Coronary artery (tissue), 2 donors: ENCODE measurements at regions not wholly inside any gene's neighbourhood (a gene's known extent, or its start where the extent isn't known, plus 50 kb on each side); places are given as distances from the start of the nearest gene placed in this dataset.
"Not testable (repeated sequence)": the region's sequence is repeated elsewhere in the genome, so short reads cannot be mapped to it uniquely, and the experiment has no call there.

ENCODE experiments used
- DNase-seq: peaks from one replicate; pipeline ENCODE4 v3.0.0-alpha.2; 2017; ENCODE audit warnings: low spot score
- H3K27ac ChIP-seq, 2 donors: fragments of 200-600 bp; sonication (generic); one replicate each; pipeline ENCODE4 v1.5.1; 2016 to 2019
- H3K4me3 ChIP-seq: fragments of 200-600 bp; sonication (generic); 2 replicates; pipeline ENCODE4 v1.5.1; 2016; ENCODE audit warnings: mild to moderate bottlenecking, moderate library complexity
- TF ChIP-seq, protein P1 (sequence below): fragments of 200-600 bp; sonication (generic); IDR thresholded peaks from one replicate; pipeline ENCODE4 v1.5.1; 2019; ENCODE audit warnings: antibody characterized with exemption

DNA sequence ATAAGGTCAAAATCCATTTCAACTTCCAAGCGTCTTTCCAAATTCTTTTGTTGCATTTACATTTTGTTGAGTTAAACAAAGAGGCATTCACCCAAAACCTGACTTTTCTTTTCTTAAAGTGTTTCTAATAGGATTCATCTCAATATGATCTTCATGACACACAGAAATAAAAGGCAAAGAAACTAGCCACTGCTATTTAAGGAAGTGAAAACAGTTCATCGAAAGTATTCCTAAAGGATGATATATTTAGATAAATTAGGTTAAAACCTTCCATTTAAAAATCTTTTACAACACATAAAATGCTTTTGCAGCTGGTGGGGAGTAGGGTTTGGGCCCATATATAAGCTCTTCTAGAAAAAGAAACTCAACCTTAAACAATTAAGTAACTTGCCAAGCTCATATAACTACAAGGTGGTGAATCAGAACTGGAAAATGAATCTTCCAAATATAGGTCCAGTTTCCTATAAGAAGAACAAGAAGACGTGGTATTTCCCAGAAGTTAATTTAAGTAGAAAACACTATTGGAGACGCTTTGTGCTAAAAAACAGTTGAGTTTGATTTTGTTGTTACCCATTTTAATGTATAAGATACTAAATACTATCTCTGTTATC, 336.0 kb upstream of the HNRNPA3 start:
- Histone ChIP-seq H3K27ac (no peak overlapping the region), H3K4me3 (no peak overlapping the region)
- TF ChIP-seq, protein P1, sequence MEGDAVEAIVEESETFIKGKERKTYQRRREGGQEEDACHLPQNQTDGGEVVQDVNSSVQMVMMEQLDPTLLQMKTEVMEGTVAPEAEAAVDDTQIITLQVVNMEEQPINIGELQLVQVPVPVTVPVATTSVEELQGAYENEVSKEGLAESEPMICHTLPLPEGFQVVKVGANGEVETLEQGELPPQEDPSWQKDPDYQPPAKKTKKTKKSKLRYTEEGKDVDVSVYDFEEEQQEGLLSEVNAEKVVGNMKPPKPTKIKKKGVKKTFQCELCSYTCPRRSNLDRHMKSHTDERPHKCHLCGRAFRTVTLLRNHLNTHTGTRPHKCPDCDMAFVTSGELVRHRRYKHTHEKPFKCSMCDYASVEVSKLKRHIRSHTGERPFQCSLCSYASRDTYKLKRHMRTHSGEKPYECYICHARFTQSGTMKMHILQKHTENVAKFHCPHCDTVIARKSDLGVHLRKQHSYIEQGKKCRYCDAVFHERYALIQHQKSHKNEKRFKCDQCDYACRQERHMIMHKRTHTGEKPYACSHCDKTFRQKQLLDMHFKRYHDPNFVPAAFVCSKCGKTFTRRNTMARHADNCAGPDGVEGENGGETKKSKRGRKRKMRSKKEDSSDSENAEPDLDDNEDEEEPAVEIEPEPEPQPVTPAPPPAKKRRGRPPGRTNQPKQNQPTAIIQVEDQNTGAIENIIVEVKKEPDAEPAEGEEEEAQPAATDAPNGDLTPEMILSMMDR: no peak
- DNase-seq: no peak

DNA sequence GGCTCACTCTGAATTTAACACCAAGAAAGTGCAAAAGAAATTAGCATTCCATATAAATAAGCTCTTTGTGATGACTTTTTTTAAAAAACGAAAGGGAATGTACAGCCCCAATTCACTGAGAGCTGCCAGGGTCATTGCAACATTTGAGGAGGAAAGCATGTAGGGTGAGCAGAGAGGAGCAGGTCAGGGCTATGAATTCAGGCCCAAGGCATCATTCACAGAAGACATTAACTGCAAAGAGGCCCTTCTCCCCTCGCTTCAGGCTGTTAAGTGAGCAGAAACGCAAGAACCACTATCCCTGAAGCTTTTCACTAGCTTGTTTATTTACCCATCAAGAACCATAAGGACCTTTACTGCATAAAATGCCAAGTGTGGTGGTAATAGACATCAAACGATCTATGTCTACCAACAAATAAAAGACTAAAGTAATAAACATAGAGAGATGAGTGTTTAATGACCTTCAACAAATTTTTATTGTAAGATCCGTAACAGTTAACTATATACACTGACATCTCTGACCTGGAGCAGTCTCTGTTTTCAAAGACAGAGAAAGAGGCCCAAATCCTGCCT, 333.1 kb upstream of the HNRNPA3 start:
- DNase-seq: no peak
- no peak overlapping the region for H3K27ac ChIP-seq
- TF ChIP-seq, protein P1: no peak
- H3K4me3 ChIP-seq: no peak overlapping the region

DNA sequence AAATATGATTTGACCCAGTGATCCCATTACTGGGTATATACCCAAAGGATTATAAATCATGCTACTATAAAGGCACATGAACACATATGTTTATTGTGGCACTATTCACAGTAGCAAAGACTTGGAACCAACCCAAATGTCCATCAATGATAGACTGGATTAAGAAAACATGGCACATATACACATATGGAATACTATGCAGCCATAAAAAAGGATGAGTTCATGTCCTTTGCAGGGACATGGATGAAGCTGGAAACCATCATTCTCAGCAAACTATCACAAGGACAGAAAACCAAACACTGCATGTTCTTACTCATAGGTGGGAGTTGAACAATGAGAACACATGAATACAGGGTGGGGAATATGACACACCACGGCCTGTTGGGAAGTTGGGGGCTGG, 330.5 kb upstream of the HNRNPA3 start:
- H3K4me3 ChIP-seq, H3K27ac ChIP-seq, DNase-seq: not testable (repeated sequence)

DNA sequence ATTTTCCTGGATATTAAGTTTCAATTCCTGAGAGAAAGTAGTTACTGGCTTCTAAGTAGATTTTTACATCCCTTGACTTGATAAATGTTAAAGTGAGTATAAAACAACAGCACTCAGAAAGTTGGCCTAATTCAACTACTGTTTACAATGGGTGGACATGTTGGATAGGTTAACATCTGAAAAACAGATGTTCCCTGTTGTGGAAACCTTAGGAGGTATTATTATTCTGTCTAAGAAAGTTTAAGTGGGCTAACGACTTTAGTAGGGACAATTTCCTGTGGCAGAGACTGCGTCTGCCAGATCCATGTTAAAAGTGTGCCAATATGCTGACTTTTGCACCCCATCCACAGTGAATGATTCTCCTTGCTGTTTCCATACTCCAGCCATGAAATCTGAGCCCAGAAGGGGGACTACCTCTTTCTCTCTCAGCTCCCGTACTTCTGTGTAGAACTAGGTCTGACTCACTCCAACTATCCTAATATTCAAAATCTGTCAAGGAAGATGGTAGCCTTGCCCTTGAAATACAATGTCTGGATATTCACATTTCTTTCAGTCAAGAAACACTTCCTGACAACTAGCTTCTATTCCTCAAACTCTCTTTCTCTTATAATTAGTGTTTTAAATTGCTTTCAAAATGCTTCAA, 327.5 kb upstream of the HNRNPA3 start:
- TF ChIP-seq, protein P1: no peak
- H3K27ac ChIP-seq: no peak overlapping the region

DNA sequence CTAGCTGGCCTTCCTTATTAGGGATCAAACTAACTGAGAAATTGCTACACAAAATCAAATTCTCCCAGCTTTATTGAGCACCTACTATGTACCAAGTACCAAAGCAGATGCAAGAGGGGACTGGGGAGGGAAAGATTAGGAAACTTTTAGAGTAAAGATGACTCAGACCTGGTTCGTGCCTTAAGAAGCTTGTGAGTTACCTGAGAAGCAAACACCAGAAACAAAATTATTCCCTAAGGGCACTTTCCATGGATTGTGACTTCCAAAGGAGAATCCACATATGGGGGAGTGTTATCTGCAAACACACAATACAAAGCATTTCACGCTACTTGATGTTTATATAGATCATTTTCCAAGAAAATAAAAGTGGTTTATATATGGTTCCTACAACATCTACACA, 326.9 kb upstream of the HNRNPA3 start:
- H3K4me3 ChIP-seq: no peak overlapping the region
- DNase-seq: no peak
- TF ChIP-seq, protein P1: no peak
- no peak overlapping the region for H3K27ac ChIP-seq

More for the DNA sequence above, 327.5 kb upstream of the HNRNPA3 start:
- no peak overlapping the region for H3K4me3 ChIP-seq
- DNase-seq: no peak

DNA sequence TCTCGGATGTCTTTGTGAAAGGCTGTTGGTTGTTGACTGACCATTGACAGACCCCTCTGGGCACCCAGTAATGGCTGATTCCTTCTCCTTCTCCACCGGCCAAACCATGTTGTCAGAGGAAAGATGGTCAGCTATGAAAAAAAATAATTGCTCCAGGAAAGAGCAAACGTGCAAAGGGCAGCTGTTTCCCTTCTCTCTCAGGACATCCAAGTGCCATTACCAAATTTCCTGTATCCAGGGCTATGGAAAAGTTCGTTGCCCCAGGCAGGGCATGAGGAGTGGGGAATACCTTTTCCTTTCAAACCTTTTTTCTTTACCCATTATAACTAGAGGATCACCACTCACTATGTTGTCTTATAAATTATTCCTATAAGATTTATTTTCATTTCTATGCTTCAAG, 321.5 kb upstream of the HNRNPA3 start:
- no peak overlapping the region for H3K27ac ChIP-seq
- no peak overlapping the region for H3K4me3 ChIP-seq
- TF ChIP-seq, protein P1: no peak
- no peak for DNase-seq

DNA sequence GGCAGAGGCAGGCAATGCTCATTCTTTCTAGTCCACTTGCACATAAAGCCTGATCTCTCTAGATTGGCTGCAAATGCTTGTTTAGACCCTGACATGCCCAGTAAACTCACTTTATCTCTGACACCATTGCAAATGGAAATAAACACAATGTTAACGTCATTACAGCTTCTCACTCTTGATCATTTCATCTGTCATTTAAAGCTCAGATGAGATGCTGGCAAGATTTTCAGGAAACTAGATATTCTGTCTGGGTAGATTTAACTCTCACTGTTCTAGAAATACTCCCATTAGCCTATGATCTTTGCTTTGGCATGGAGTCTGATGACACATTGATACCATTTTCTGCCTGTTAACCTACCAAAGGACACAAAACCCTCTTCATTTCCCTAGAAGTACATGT, 320.7 kb upstream of the HNRNPA3 start:
- H3K27ac ChIP-seq: no peak overlapping the region
- DNase-seq: no peak
- H3K4me3 ChIP-seq: no peak overlapping the region
- TF ChIP-seq, protein P1: no peak
